Right cardiac atrium (tissue), 5 donors: ENCODE measurements at regions not wholly inside any gene's neighbourhood (a gene's known extent, or its start where the extent isn't known, plus 50 kb on each side); places are given as distances from the start of the nearest gene placed in this dataset.
A peak's percentile ranks its signal among the peaks of the same experiment; 100 is the strongest.

Experiments used
- ATAC-seq, 2 donors: fragments of 200-7000 bp; cut with Tn5 transposase; one replicate each; pipeline versions ENCODE4 v1.8.0 to v1.9.1; 2020; ENCODE audit warnings: moderate library complexity in 2 of 2, mild to moderate bottlenecking in 1 of 2
- DNase-seq, 3 donors: peaks; one replicate each; pipeline ENCODE4 v3.0.0-alpha.2; 2020
- H3K27ac ChIP-seq: one replicate; pipeline ENCODE4 v1.5.1; 2013; ENCODE audit warnings: mild to moderate bottlenecking, low read length, control low read depth, moderate library complexity
- H3K27me3 ChIP-seq: one replicate; pipeline ENCODE4 v1.6.1; 2013; ENCODE audit not compliant: control insufficient read depth, insufficient read depth
- H3K4me1 ChIP-seq: one replicate; pipeline ENCODE4 v1.6.1; 2013; ENCODE audit warnings: low read length; ENCODE audit not compliant: control insufficient read depth, insufficient read depth
- H3K4me3 ChIP-seq: one replicate; pipeline ENCODE4 v1.5.1; 2013; ENCODE audit warnings: low read length, control low read depth
- H3K9me3 ChIP-seq: one replicate; pipeline ENCODE4 v1.6.1; 2013; ENCODE audit warnings: low read length; ENCODE audit not compliant: control insufficient read depth
- WGBS: extraction: QIAGEN DNeasy Blood & Tissue Kit; methylation state at CpG from one replicate; pipeline ENCODE4 v1.1.7; 2013; 5-methylcytosine and 5-hydroxymethylcytosine counted together
- intact Hi-C, 4 donors: fragments of 100-400 bp; cut with DNase I; formaldehyde crosslinking; loops; one replicate each; pipeline versions ENCODE4 v1.11.0 to v1.14.0; 2022 to 2023
- donor health status: healthy with polysubstance abuse.
- donor health status: DM: no; HTN: yes; CAD: no.
- donor health status: DM: no; HTN: no; CAD: no.
- donor health status: DM: no; HTN: yes; CAD: no; lungs with severe emphysema.
- donor health status: DM: yes; HTN: yes; CAD: no.

DNA sequence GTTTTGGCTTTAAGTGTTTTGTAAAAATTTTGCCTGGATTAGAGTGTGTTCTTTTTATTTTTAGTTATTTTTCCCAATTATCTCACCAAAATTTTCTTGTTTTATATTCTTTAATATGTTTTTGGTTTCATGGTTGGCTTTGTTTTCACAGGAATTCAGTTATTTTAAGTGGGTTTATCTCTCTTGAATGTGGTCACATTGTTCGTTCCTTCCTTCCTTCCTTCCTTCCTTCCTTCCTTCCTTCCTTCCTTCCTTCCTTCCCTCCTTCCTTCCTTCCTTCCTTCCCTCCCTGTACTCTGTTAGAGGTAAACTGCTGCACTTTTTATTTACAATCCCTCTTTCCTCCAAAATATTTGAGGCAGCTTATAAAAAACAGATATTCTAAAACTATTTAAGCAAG is 672.9 kb upstream of the CITED2 start:
- Histone ChIP-seq H3K9me3 (no peaks in the 10 kb centered on the region), H3K4me3 (no peak overlapping the region), H3K27me3 (no peaks in the 10 kb centered on the region), H3K4me1 (no peaks in the 10 kb centered on the region), H3K27ac (no peak overlapping the region)
- DNase-seq (no peak), ATAC-seq (no peak)
- intact Hi-C loops = no loop called here
- 56% methylated on average over 1 of the region's 1 CpG for WGBS

DNA sequence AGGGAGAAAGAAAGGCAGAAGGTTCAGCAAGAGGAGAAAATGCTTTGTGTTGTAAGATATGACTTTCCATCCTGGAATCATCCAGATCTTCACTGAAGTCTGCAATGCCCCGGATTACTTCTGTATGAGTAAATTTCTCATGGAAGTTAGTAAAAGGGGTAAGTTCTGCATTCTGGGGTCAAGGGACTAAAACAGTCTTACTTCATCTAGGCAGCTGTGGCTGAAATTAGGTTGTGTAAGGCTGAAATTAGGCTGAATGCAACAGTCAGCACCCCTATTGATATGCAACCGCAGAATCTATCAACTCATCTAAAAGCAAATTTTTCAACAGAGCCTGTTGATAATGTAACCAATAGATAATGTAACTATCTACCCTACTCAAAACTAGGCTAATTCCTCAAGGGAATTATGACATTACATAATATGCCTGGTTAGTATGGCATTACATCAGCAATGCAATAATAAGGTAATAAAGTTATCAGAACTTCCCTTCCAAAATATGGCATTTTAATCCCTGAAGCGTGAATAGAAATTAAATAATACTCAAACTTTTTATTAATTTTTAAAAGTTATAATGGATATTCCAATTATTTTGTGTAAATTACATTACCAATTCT is 671.7 kb upstream of the CITED2 start:
- DNase-seq (no peak), ATAC-seq (no peak)
- no peak overlapping the region for H3K27ac ChIP-seq
- H3K9me3 ChIP-seq = no peaks in the 10 kb centered on the region
- no peak overlapping the region for H3K4me3 ChIP-seq
- 90% methylated on average over 3 of the region's 3 CpGs for WGBS
- H3K4me1 ChIP-seq = no peaks in the 10 kb centered on the region
- intact Hi-C loops = no loop called here
- no peaks in the 10 kb centered on the region for H3K27me3 ChIP-seq

DNA sequence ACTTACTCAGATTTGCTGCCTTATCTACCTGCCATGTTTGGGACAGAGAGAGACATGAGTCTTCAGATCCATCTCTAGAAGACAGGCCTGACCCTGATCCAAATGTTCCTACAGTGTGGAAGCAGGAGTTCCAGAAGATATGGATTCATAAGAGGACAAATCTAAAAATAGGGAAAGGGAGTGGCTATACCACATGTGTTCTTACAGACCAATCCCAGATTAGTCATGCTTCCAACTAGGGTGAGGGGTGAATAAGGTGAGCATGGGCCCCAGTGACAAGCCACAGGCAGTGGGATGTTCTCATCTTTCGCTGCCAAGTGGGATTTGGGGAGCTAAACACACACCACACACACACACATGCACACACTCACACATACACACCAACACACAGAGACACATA is 670.7 kb upstream of the CITED2 start:
- intact Hi-C loops = no loop called here

DNA sequence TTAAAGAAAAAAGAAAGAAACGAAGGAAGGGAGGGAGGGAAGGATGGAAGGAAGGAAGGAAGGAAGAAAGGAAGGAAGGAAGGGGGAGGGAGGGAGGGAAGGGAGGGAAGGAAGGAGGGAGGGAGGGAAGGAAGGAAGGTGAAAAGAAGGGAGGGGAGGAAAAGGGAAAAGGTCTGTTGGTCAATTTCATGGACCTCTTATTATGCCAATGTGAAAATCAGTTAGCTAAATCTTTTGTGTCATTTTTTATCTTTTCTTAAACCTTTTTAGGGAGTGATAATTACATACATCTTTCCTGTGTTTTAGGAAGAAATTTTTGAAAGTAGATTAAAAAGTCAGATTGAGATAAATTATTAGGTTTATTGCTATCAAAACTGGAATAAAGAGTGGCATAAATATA is 670.2 kb upstream of the CITED2 start:
- no peaks in the 10 kb centered on the region for H3K4me1 ChIP-seq
- H3K27me3 ChIP-seq = no peaks in the 10 kb centered on the region
- no peak for DNase-seq
- no peak overlapping the region for H3K4me3 ChIP-seq
- 82% methylated on average over 1 of the region's 1 CpG for WGBS
- ATAC-seq = no peak
- intact Hi-C loops = no loop called here
- H3K9me3 ChIP-seq = no peaks in the 10 kb centered on the region
- H3K27ac ChIP-seq = no peak overlapping the region

More for the DNA sequence above, 670.7 kb upstream of the CITED2 start:
- no peaks in the 10 kb centered on the region for H3K4me1 ChIP-seq
- DNase-seq = no peak
- ATAC-seq = no peak
- no peaks in the 10 kb centered on the region for H3K27me3 ChIP-seq
- H3K4me3 ChIP-seq = no peak overlapping the region
- WGBS = 91% methylated on average over 1 of the region's 1 CpG
- H3K27ac ChIP-seq = no peak overlapping the region
- H3K9me3 ChIP-seq = no peaks in the 10 kb centered on the region

DNA sequence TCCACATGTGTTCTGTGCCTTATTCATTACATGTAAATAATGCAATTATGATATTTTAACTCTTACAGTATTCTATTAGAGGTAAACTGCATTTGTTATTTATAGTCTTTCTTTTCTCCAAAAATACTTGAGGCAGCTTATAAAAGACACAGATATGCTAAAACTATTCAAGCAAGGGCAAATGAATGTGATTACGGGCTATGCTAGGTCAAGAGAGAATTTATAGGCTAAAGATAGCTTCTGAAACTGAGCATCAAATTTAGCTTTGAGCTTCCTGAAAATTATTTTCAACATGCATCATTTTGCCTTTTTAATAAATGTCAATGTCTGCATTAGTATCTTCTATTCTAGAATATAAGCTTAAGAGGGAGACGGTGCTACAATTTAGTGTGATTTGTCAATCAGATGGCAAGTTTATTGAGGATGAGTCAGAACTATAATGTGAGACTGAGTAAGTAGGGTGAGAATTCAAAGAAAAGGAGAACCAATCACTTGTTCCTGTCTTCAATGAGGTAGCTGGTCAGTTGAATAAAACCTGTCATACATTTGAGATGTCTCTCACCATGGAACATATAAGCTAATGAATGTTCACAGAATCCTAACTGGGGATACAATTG is 669.4 kb upstream of the CITED2 start:
- no peaks in the 10 kb centered on the region for H3K27me3 ChIP-seq
- ATAC-seq (no peak), DNase-seq (no peak)
- H3K4me1 ChIP-seq = no peaks in the 10 kb centered on the region
- no peaks in the 10 kb centered on the region for H3K9me3 ChIP-seq
- WGBS = 69% methylated on average over 2 of the region's 2 CpGs
- H3K27ac ChIP-seq = no peak overlapping the region
- intact Hi-C loops = no loop called here
- H3K4me3 ChIP-seq = no peak overlapping the region

DNA sequence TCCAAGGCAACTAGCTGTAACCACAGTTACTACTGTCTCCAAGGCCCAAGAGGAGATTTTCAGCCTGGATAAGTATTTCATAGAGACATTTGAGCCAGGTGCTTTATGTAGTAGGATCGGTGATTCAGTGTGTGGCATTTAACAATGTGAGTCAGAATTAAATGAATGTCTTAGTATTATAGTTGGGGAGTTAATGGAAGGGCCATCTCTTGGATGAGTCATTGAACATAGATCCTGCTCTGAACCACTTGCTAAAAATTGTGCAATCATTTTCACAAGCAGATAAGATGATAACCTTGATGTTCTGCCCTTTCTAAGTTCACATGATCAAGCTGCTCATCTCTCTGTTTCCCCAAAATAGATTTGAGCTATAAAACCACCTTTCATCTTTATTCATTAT is 668.9 kb upstream of the CITED2 start:
- Histone ChIP-seq H3K27me3 (no peaks in the 10 kb centered on the region), H3K9me3 (no peaks in the 10 kb centered on the region), H3K4me3 (no peak overlapping the region), H3K4me1 (no peaks in the 10 kb centered on the region), H3K27ac (no peak overlapping the region)
- WGBS = 87% methylated on average over 1 of the region's 1 CpG
- ATAC-seq = peak in 1 of 2 donors; percentile 29
- intact Hi-C loops = no loop called here
- no peak for DNase-seq

DNA sequence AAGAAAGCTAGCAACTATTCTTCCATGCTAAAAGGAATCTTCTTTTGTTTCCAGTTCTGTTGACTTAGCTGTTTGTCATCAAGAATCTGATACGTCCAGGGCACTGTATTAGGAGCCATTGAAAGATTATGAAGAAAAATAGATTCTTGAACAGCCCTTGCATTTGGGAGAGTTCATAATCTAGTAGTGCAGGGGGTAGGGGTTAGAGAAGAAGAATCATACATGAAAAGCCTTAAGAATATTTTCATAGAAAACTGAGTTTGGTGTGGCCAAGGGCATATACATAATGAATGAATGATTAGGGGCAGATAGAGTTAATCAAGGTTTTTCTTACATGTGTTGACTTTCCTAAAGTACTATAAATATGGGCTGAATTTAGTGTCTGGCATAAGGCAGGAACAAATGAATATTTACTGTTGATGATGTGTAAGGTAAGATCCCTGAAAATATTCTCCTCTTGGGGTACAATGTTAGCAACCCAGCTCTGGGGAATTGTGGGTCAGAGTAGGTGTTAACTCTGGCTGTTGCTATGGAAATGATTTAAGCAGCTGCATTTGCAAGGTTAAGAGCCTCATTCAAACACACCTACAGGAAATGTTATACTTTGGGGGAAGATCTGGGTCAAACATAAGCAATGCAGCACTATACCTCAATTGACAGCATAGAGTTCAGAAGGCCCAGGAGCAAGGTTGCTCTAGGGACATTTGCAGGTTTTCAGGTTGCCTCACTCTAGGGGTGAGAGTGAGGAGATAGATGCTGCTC is 667.3 kb upstream of the CITED2 start:
- ATAC-seq = no peak
- Histone ChIP-seq H3K4me1 (no peaks in the 10 kb centered on the region), H3K27ac (no peak overlapping the region), H3K9me3 (no peaks in the 10 kb centered on the region), H3K27me3 (no peaks in the 10 kb centered on the region), H3K4me3 (no peak overlapping the region)
- WGBS = 83% methylated on average over 1 of the region's 1 CpG
- intact Hi-C loops = no loop called here
- no peak for DNase-seq

DNA sequence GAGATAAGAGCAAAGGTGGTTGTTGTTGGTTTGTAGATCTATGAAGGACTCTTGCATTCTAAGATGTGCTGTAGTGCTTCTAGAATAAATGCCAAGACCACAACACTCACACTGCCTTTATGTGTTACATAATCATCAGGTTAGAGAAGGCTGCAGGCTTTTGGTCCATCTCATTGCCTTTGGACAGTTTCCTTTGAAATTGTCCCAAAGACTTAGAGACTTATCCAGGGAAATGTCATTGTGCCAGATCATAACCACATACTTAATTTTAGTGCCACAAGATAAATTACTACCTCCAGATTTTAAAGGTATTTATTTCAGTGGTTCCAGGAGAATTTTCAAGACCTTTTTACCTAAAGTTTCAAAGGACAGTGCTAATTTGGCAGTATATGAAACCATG is 666.6 kb upstream of the CITED2 start:
- intact Hi-C loops = no loop called here
- H3K27ac ChIP-seq = no peak overlapping the region

DNA sequence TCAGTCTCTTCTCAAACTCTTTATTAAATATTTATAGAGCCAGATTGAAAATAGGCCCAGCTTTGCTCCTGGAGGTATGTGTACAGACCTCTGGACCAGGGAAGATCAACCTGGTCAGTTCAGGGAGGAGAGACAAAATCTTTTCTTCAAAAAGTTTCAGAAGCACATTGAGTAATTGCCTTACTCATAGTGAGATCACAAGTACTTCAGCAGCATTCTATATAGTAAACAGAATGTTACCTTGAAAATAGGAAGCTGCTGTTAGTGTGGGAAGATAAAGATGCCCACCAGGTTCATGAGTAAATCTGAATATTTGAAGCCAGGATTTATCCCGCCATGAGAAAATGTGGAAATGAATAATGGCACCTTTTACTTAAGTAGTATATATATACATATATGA is 665.9 kb upstream of the CITED2 start:
- Histone ChIP-seq H3K27ac (no peak overlapping the region), H3K4me3 (no peak overlapping the region), H3K27me3 (no peaks in the 10 kb centered on the region), H3K9me3 (no peaks in the 10 kb centered on the region), H3K4me1 (no peaks in the 10 kb centered on the region)
- intact Hi-C loops = no loop called here
- no peak for DNase-seq
- 86% methylated on average over 1 of the region's 1 CpG for WGBS
- no peak for ATAC-seq

More for the DNA sequence above, 666.6 kb upstream of the CITED2 start:
- Histone ChIP-seq H3K9me3 (no peaks in the 10 kb centered on the region), H3K27me3 (no peaks in the 10 kb centered on the region), H3K4me1 (no peaks in the 10 kb centered on the region), H3K4me3 (no peak overlapping the region)
- ATAC-seq (no peak), DNase-seq (no peak)

DNA sequence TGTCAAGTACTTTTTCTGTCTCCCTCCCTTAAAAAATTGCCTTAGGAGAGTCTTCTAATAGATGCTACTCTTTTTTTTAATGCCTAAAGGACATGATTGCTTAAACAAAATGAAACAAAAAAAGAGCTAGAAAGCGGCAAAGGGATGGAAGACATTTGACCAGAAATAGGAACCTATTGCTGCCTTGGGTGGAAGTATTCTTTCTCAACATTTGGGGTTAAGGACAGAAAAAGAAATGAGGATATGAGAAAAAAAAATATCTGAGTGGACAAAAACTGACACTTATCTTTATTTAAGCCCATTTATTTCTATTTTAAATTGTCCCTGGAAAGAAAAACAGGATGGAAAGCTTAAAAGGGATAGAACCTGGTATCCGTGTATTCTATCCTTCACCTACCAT is 664.9 kb upstream of the CITED2 start:
- DNase-seq (no peak), ATAC-seq (no peak)
- H3K27me3 ChIP-seq = no peaks in the 10 kb centered on the region
- no peaks in the 10 kb centered on the region for H3K4me1 ChIP-seq
- 66% methylated on average over 2 of the region's 2 CpGs for WGBS
- H3K4me3 ChIP-seq = no peak overlapping the region
- intact Hi-C loops = no loop called here
- H3K27ac ChIP-seq = no peak overlapping the region
- no peaks in the 10 kb centered on the region for H3K9me3 ChIP-seq

DNA sequence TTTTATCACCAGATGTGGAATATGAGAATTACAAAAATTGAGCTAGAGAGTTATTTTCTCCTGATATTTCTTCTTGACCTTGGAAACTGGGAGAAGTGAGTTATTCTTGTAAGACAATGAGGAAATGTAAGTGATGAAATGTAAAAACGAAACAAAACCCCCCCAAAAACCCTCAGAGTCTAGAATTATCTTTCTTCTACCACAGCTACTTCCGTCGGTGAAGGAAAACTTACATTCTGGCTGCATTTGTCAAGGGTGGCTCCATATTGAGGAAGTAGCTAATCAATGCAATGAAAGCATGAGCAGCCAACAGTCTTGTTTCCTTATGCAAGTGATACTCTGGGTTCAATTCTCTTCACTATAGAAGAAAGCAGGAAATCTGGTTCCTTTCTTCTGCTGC is 661.7 kb upstream of the CITED2 start:
- no peaks in the 10 kb centered on the region for H3K4me1 ChIP-seq
- intact Hi-C loops = no loop called here
- 80% methylated on average over 3 of the region's 3 CpGs for WGBS
- H3K9me3 ChIP-seq = no peaks in the 10 kb centered on the region
- no peak overlapping the region for H3K27ac ChIP-seq
- no peak overlapping the region for H3K4me3 ChIP-seq
- DNase-seq = no peak
- ATAC-seq = no peak
- H3K27me3 ChIP-seq = no peaks in the 10 kb centered on the region
